GM12892 (cell line): ENCODE measurements at regions not wholly inside any gene's neighbourhood (a gene's known extent, or its start where the extent isn't known, plus 50 kb on each side); places are given as distances from the start of the nearest gene placed in this dataset.

ENCODE experiments used
- DNase-seq: peaks from one replicate; pipeline ENCODE4 v3.0.0; 2011; ENCODE audit not compliant: insufficient read length
- FAIRE-seq: peaks from 2 replicates; lab custom pipeline; 2011; peaks lifted over from hg19 to GRCh38; lab: Jason Lieb, UNC
- POLR2A ChIP-seq: IDR thresholded peaks from 2 replicates; pipeline ENCODE4 v1.6.1; 2011; ENCODE audit warnings: low read depth, low read length, control low read depth
- POLR2AphosphoS5 ChIP-seq: IDR thresholded peaks from 2 replicates; pipeline ENCODE4 v1.6.1; 2011; ENCODE audit warnings: low read depth, low read length, control low read depth
- TAF1 ChIP-seq: IDR thresholded peaks from 2 replicates; pipeline ENCODE4 v1.6.1; 2011; ENCODE audit warnings: low read depth, mild to moderate bottlenecking, control low read depth, low read length, borderline replicate concordance

- FAIRE-seq (no peak), DNase-seq (no peak)
- TF ChIP-seq POLR2A (no peak), TAF1 (no peak), POLR2AphosphoS5 (no peak)
Observed at GRCh38 chr2:14284244-14284643, 348.3 kb upstream of the LRATD1 start.

DNA sequence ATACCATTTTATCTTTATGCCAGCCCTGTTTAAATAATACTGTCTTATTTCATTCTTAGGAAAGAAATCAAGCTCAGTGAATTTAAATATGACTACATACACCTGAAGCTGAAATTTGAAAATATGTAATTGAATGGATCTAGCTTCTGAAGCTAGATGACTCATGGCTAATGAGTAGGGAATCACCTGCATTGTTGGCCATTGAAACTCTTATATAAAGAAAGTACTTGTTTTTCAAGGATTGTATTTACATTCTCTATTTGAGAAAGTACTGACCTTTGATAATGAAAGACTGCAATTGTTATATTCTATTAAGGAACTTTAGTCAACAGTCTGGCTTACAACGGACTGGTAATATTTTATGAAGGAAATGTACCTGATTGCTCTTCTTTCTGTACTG lies 346.7 kb upstream of the LRATD1 start:
- TF ChIP-seq POLR2A (no peak), TAF1 (no peak), POLR2AphosphoS5 (no peak)
- no peak for DNase-seq
- FAIRE-seq: no peak

DNA sequence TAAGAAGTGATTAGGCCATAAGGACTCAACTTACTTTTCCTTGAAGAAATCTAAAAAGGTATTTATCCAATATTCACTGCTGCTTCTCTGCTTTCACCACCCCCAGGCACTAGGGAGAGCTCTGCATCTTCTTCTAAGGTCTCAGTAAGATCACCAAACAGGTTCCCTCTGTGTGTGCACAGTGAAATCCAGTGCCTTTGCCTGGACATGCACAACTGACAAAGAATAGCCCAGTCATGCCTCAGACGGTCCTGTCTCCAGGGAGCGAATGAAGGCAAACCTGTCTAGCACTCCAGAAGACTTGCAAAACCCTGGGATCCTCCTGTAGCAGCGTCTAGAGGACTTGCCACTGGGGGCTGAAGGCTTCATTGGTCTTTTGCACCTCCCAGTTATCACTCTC lies 344.5 kb upstream of the LRATD1 start:
- DNase-seq: no peak
- no peak for FAIRE-seq

GRCh38 chr2:14292964-14293363 lies 339.6 kb upstream of the LRATD1 start:
- FAIRE-seq: no peak
- TF ChIP-seq POLR2AphosphoS5 (no peak), POLR2A (no peak), TAF1 (no peak)
- DNase-seq: no peak

More for the DNA sequence above, 344.5 kb upstream of the LRATD1 start:
- TF ChIP-seq POLR2A (no peak), TAF1 (no peak), POLR2AphosphoS5 (no peak)

- TF ChIP-seq POLR2AphosphoS5: no peak
- no peak for TF ChIP-seq TAF1
- TF ChIP-seq POLR2A: no peak
- no peak for DNase-seq
- no peak for FAIRE-seq
Observed at GRCh38 chr2:14297340-14297739, 335.2 kb upstream of the LRATD1 start.

DNA sequence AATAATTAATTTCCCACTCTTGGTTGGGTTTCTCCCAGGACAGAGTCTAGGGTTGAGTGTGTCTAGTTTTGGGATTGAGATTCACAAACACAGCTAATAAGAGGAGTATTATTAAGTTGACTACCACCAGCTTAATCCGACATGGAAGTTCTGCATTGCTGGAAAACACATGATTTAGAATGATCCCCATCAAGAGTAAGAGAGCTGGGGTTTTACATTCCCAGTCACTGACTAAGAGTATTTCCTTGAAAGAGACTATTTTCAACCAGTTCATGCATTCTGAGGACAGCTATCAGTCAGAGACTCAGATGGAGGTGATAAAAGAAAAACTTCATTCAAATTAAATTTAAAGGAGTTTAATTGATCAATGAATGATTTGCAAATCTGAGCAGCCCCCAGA lies 334.6 kb upstream of the LRATD1 start:
- DNase-seq: no peak
- TF ChIP-seq POLR2AphosphoS5 (no peak), TAF1 (no peak), POLR2A (no peak)
- no peak for FAIRE-seq

DNA sequence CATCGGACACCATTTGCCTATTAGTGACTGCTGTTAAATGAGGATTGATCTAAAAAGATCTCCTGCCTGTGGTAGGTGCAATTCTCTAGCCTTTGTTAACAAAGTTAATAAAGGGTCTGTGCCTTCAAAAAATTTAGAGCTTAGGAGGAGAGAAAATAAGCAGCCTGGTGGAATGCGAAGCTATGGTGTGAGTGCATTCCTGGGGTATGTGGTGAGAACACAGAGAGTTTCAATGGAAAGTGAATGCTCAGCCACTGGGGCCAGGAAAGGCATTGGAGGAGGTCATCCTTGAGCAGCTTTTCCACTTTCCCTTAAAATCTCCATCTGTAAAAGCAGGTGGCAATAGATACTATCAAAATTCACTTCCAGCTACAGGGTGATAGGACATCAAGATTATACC lies 331.2 kb upstream of the LRATD1 start:
- no peak for FAIRE-seq
- TF ChIP-seq POLR2AphosphoS5 (no peak), POLR2A (no peak), TAF1 (no peak)

GRCh38 chr2:14303366-14304115 lies 329.0 kb upstream of the LRATD1 start:
- DNase-seq (no peak), FAIRE-seq (no peak)
- TF ChIP-seq POLR2A: no peak
- TF ChIP-seq TAF1: no peak
- no peak for TF ChIP-seq POLR2AphosphoS5

More for the DNA sequence above, 331.2 kb upstream of the LRATD1 start:
- no peak for DNase-seq

- DNase-seq: no peak
- no peak for FAIRE-seq
- TF ChIP-seq TAF1: no peak
- TF ChIP-seq POLR2AphosphoS5: no peak
- TF ChIP-seq POLR2A: no peak
Observed at GRCh38 chr2:14304326-14304725, 328.2 kb upstream of the LRATD1 start.

GRCh38 chr2:14306268-14306861 lies 326.2 kb upstream of the LRATD1 start:
- no peak for TF ChIP-seq POLR2AphosphoS5
- no peak for TF ChIP-seq TAF1
- no peak for TF ChIP-seq POLR2A

GRCh38 chr2:14313341-14313740 lies 319.2 kb upstream of the LRATD1 start:
- FAIRE-seq (no peak), DNase-seq (no peak)
- TF ChIP-seq POLR2AphosphoS5 (no peak), POLR2A (no peak), TAF1 (no peak)

More at GRCh38 chr2:14306268-14306861, 326.2 kb upstream of the LRATD1 start:
- FAIRE-seq: no peak
- no peak for DNase-seq

DNA sequence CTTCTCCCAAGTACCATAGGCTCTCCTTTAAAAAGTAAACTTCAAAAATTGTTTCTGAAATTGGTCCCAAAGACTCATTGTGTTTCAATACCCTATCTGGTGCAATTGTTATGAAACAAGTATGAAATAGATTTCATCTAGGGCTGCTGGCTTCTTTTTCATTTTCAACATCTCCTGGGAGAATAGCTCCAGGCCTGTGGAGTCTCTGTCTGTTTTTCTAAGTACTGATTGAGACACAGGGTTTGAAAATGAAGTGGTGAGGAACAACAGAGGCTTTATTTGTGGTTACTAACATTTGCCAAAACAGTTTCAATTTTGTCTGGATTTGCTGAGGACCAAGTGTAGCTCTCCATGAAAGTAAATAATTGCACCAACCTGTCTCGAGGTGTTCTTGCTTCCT lies 315.9 kb upstream of the LRATD1 start:
- no peak for TF ChIP-seq POLR2A
- TF ChIP-seq POLR2AphosphoS5: no peak
- no peak for TF ChIP-seq TAF1
- FAIRE-seq (no peak), DNase-seq (no peak)
